Natural killer cell (primary cell): ENCODE measurements at regions not wholly inside any gene's neighbourhood (a gene's known extent, or its start where the extent isn't known, plus 50 kb on each side); places are given as distances from the start of the nearest gene placed in this dataset.

ENCODE experiments used
- ATAC-seq, 3 donors: fragments of 150-1000 bp in 2 of 3; fragments of 200-7000 bp in 1 of 3; cut with Tn5 transposase; 1 replicate in 1 of 3; 2 replicates in 2 of 3; pipeline ENCODE4 v1.10.0; 2021; ENCODE audit warnings: mild to moderate bottlenecking in 2 of 3, moderate library complexity in 2 of 3
- DNase-seq, 2 donors: peaks; one replicate each; pipeline versions ENCODE4 v3.0.0 to v3.0.0-alpha.2; 2013 to 2021; ENCODE audit warnings: mixed read lengths in 1 of 2
- H3K27ac ChIP-seq: one replicate; pipeline ENCODE4 v1.5.1; 2013; ENCODE audit warnings: mild to moderate bottlenecking, low read length
- H3K27me3 ChIP-seq: one replicate; pipeline ENCODE4 v1.6.1; 2013; ENCODE audit warnings: low read length; ENCODE audit not compliant: control insufficient read depth, insufficient read depth
- H3K36me3 ChIP-seq: one replicate; pipeline ENCODE4 v1.6.1; 2013; ENCODE audit warnings: low read length; ENCODE audit not compliant: control insufficient read depth, insufficient read depth
- H3K4me1 ChIP-seq: one replicate; pipeline ENCODE4 v1.6.1; 2013; ENCODE audit warnings: low read length; ENCODE audit not compliant: control insufficient read depth, insufficient read depth
- H3K4me3 ChIP-seq: one replicate; pipeline ENCODE4 v1.5.1; 2013; ENCODE audit warnings: low read length
- H3K9me3 ChIP-seq: one replicate; pipeline ENCODE4 v1.6.1; 2013; ENCODE audit warnings: low read length; ENCODE audit not compliant: control insufficient read depth, insufficient read depth
- H3K27ac Mint-ChIP-seq, 2 donors: one replicate each; pipeline ENCODE4 v1.8.0; 2022; ENCODE audit warnings: mild to moderate bottlenecking in 2 of 2, mixed read lengths in 2 of 2, moderate library complexity in 1 of 2
- H3K27me3 Mint-ChIP-seq, 2 donors: one replicate each; pipeline ENCODE4 v1.8.0; 2022; ENCODE audit warnings: low read depth in 2 of 2, mixed read lengths in 2 of 2
- H3K36me3 Mint-ChIP-seq: one replicate; pipeline ENCODE4 v1.8.0; 2022; ENCODE audit warnings: mixed read lengths
- H3K4me1 Mint-ChIP-seq, 2 donors: one replicate each; pipeline ENCODE4 v1.8.0; 2022; ENCODE audit warnings: mixed read lengths in 2 of 2
- H3K4me3 Mint-ChIP-seq: one replicate; pipeline ENCODE4 v1.8.0; 2022; ENCODE audit warnings: mild to moderate bottlenecking, moderate library complexity, mixed read lengths
- H3K9me3 Mint-ChIP-seq, 2 donors: one replicate each; pipeline ENCODE4 v1.8.0; 2022; ENCODE audit warnings: mixed read lengths in 2 of 2
- WGBS: methylation state at CpG from one replicate; pipeline ENCODE4 v1.1.7; 2013; ENCODE audit warnings: missing lambda C conversion rate; ENCODE audit not compliant: insufficient coverage; 5-methylcytosine and 5-hydroxymethylcytosine counted together
- intact Hi-C: fragments of 100-400 bp; cut with micrococcal nuclease; formaldehyde crosslinking; loops from one replicate; pipeline ENCODE4 v1.14.2; 2022
- TF ChIP-seq, protein P1 (sequence below): fragments of 200-600 bp; IDR thresholded peaks from one replicate; pipeline ENCODE4 v1.8.0; 2022; ENCODE audit warnings: antibody characterized with exemption

- no peaks in the 10 kb centered on the region for H3K36me3 Mint-ChIP-seq
- intact Hi-C loops: no loop called here
- no peak overlapping the region for H3K27ac ChIP-seq
- H3K36me3 ChIP-seq: no peaks in the 10 kb centered on the region
- no peaks in the 10 kb centered on the region for H3K27me3 Mint-ChIP-seq
- H3K4me1 Mint-ChIP-seq: no peaks in the 10 kb centered on the region
- H3K27me3 ChIP-seq: no peaks in the 10 kb centered on the region
- H3K4me3 ChIP-seq: no peak overlapping the region
- DNase-seq (no peak), ATAC-seq (no peak)
- H3K4me3 Mint-ChIP-seq: no peak overlapping the region
- H3K27ac Mint-ChIP-seq: no peak overlapping the region
- WGBS: 64% methylated on average over 1 of the region's 1 CpG
- peaks cover 9% of the 10 kb centered on the region for H3K9me3 ChIP-seq
- peaks cover 12 to 26% of the 10 kb centered on the region in 2 donors for H3K9me3 Mint-ChIP-seq
- H3K4me1 ChIP-seq: no peaks in the 10 kb centered on the region
- TF ChIP-seq, protein P1, sequence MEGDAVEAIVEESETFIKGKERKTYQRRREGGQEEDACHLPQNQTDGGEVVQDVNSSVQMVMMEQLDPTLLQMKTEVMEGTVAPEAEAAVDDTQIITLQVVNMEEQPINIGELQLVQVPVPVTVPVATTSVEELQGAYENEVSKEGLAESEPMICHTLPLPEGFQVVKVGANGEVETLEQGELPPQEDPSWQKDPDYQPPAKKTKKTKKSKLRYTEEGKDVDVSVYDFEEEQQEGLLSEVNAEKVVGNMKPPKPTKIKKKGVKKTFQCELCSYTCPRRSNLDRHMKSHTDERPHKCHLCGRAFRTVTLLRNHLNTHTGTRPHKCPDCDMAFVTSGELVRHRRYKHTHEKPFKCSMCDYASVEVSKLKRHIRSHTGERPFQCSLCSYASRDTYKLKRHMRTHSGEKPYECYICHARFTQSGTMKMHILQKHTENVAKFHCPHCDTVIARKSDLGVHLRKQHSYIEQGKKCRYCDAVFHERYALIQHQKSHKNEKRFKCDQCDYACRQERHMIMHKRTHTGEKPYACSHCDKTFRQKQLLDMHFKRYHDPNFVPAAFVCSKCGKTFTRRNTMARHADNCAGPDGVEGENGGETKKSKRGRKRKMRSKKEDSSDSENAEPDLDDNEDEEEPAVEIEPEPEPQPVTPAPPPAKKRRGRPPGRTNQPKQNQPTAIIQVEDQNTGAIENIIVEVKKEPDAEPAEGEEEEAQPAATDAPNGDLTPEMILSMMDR: no peak
These were observed 494.3 kb upstream of the USP15 start for GRCh38 chr12:61765926-61766325.

- intact Hi-C loops: no loop called here
- no peak overlapping the region for H3K27ac Mint-ChIP-seq
- H3K36me3 Mint-ChIP-seq: peaks cover 1% of the 10 kb centered on the region
- Histone ChIP-seq H3K36me3 (no peaks in the 10 kb centered on the region), H3K27me3 (no peaks in the 10 kb centered on the region), H3K9me3 (no peaks in the 10 kb centered on the region), H3K27ac (no peak overlapping the region), H3K4me3 (no peak overlapping the region), H3K4me1 (no peaks in the 10 kb centered on the region)
- peaks cover 4 to 20% of the 10 kb centered on the region in 2 donors for H3K9me3 Mint-ChIP-seq
- 84% methylated on average over 1 of the region's 1 CpG for WGBS
- no peaks in the 10 kb centered on the region for H3K27me3 Mint-ChIP-seq
- TF ChIP-seq, protein P1: no peak
- no peak for ATAC-seq
- no peaks in the 10 kb centered on the region for H3K4me1 Mint-ChIP-seq
- no peak overlapping the region for H3K4me3 Mint-ChIP-seq
- DNase-seq: no peak
These were observed 479.8 kb upstream of the USP15 start for GRCh38 chr12:61780435-61780834.

DNA sequence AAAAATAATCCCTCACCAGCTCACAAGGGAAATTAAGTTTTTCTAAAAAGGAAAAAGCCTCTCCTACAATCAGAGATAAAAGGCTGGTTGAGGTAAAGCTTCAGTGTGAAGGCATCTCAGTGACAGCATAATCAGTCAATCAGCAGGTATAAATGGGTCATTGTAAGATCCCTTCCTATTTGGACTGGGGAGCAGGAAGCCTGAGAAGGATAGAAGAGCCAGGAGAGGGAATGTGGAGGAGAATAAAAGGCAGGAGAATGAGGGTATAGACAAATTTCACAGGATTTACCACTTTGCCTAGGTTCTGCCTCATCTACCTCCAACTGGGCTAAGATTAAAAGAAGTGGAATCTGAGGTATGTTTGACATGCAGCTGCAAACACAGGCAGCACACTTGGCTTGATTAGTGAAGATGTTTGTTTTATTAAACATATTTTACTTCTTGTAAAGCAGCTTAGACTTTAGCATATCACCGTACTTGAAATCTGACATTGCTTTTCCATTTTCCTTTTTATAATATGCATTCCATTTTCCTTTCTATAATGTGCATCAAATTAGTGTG, 479.1 kb upstream of the USP15 start:
- H3K4me3 Mint-ChIP-seq: no peak overlapping the region
- WGBS: no CpG with 5 or more reads among the region's 1 CpG

More for the DNA sequence above, 479.1 kb upstream of the USP15 start:
- Mint-ChIP-seq H3K4me1 (no peaks in the 10 kb centered on the region), H3K9me3 (peaks cover 8 to 24% of the 10 kb centered on the region in 2 donors), H3K27me3 (no peaks in the 10 kb centered on the region), H3K27ac (no peak overlapping the region), H3K36me3 (peaks cover 8% of the 10 kb centered on the region)
- intact Hi-C loops: no loop called here
- ATAC-seq (no peak), DNase-seq (no peak)
- Histone ChIP-seq H3K4me1 (no peaks in the 10 kb centered on the region), H3K27me3 (no peaks in the 10 kb centered on the region), H3K27ac (no peak overlapping the region), H3K9me3 (no peaks in the 10 kb centered on the region), H3K4me3 (no peak overlapping the region), H3K36me3 (no peaks in the 10 kb centered on the region)
- TF ChIP-seq, protein P1: no peak
